Posterior vena cava (tissue), 2 donors: ENCODE measurements at regions not wholly inside any gene's neighbourhood (a gene's known extent, or its start where the extent isn't known, plus 50 kb on each side); places are given as distances from the start of the nearest gene placed in this dataset.
A peak's percentile ranks its signal among the peaks of the same experiment; 100 is the strongest.

Experiments used
- DNase-seq: peaks from one replicate; pipeline ENCODE4 v3.0.0-alpha.2; 2020; ENCODE audit warnings: low spot score
- intact Hi-C, 2 donors: fragments of 100-400 bp; cut with DNase I; formaldehyde crosslinking; loops; one replicate each; pipeline versions ENCODE4 v1.14.1 to v1.14.2; 2022 to 2023
- donor health status: DM: yes; HTN: yes; CAD: no.
- donor health status: DM: yes; HTN: yes; CAD: no.

- no peak for DNase-seq
- intact Hi-C loops, result no loop called here
Measured at GRCh38 chr1:184212649-184213314, 161.3 kb downstream of the TSEN15 start.

GRCh38 chr1:184214128-184214527 is 162.6 kb downstream of the TSEN15 start:
- no peak for DNase-seq
- intact Hi-C loops, result no loop called here

- DNase-seq, result no peak
Measured at GRCh38 chr1:184215274-184215925, 163.9 kb downstream of the TSEN15 start.

GRCh38 chr1:184218458-184219075 is 167.0 kb downstream of the TSEN15 start:
- intact Hi-C loops, result no loop called here
- DNase-seq, result no peak

More at GRCh38 chr1:184215274-184215925, 163.9 kb downstream of the TSEN15 start:
- intact Hi-C loops, result no loop called here

- intact Hi-C loops, result no loop called here
- no peak for DNase-seq
Measured at GRCh38 chr1:184219414-184219813, 167.4 kb upstream of the C1orf21 start.

- intact Hi-C loops, result no loop called here
- DNase-seq, result no peak
Measured at GRCh38 chr1:184219883-184220282, 166.9 kb upstream of the C1orf21 start.

- intact Hi-C loops, result no loop called here
- DNase-seq, result no peak
Measured at GRCh38 chr1:184221087-184221486, 165.7 kb upstream of the C1orf21 start.

GRCh38 chr1:184222652-184223052 is 164.2 kb upstream of the C1orf21 start:
- intact Hi-C loops, result no loop called here
- peak; percentile 78 for DNase-seq

- intact Hi-C loops, result no loop called here
- no peak for DNase-seq
Measured at GRCh38 chr1:184223216-184223615, 163.6 kb upstream of the C1orf21 start.

GRCh38 chr1:184225283-184226099 is 161.3 kb upstream of the C1orf21 start:
- intact Hi-C loops, result no loop called here
- DNase-seq, result no peak

- intact Hi-C loops, result no loop called here
- peak; percentile 74 for DNase-seq
Measured at GRCh38 chr1:184226100-184226487, 160.7 kb upstream of the C1orf21 start.

GRCh38 chr1:184228558-184228957 is 158.3 kb upstream of the C1orf21 start:
- intact Hi-C loops, result no loop called here
- DNase-seq, result no peak

GRCh38 chr1:184237588-184237987 is 149.2 kb upstream of the C1orf21 start:
- DNase-seq, result no peak
- intact Hi-C loops, result no loop called here

GRCh38 chr1:184241446-184241845 is 145.4 kb upstream of the C1orf21 start:
- intact Hi-C loops, result no loop called here
- DNase-seq, result no peak

- no peak for DNase-seq
- intact Hi-C loops, result no loop called here
Measured at GRCh38 chr1:184242507-184242943, 144.3 kb upstream of the C1orf21 start.

- intact Hi-C loops, result no loop called here
- DNase-seq, result no peak
Measured at GRCh38 chr1:184244962-184245361, 141.9 kb upstream of the C1orf21 start.

- intact Hi-C loops, result no loop called here
Measured at GRCh38 chr1:184247671-184248070, 139.2 kb upstream of the C1orf21 start.

GRCh38 chr1:184253921-184254320 is 132.9 kb upstream of the C1orf21 start:
- intact Hi-C loops, result no loop called here
- DNase-seq, result no peak

More at GRCh38 chr1:184247671-184248070, 139.2 kb upstream of the C1orf21 start:
- no peak for DNase-seq

GRCh38 chr1:184254849-184255248 is 132.0 kb upstream of the C1orf21 start:
- intact Hi-C loops, result loop anchor here in 1 of 2 donors (5.0 kb wide), 1 partner anchor 468 kb away; no protein-coding TSS in a partner anchor
- DNase-seq, result no peak

GRCh38 chr1:184255560-184255959 is 131.3 kb upstream of the C1orf21 start:
- intact Hi-C loops, result loop anchor here in 1 of 2 donors (5.0 kb wide), 1 partner anchor 468 kb away; no protein-coding TSS in a partner anchor
- DNase-seq, result no peak
